ENCODE measurements at regions not wholly inside any gene's neighbourhood (a gene's known extent, or its start where the extent isn't known, plus 50 kb on each side); places are given as distances from the start of the nearest gene placed in this dataset.

DNA sequence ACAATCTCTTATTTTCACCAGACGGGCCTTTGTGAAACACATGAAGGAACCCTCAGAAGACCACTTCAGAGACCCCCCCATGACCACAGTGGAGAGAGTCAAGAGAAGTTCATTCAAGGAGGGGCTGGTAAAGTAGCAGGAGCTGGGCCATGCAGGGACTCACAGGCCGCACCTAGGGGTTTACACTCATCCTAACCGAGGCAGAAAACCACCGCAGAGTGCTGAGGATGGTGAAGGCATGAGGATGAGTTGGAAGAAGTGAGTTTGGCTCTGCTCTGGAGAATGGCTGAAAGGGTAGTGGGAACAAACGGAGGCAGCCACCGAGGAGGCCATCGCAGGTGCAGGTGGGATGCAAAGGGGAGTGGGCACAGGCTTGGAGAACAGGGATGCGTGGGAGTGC is 1046.9 kb downstream of the UQCRFS1 start:
- TF ChIP-seq, protein P1, sequence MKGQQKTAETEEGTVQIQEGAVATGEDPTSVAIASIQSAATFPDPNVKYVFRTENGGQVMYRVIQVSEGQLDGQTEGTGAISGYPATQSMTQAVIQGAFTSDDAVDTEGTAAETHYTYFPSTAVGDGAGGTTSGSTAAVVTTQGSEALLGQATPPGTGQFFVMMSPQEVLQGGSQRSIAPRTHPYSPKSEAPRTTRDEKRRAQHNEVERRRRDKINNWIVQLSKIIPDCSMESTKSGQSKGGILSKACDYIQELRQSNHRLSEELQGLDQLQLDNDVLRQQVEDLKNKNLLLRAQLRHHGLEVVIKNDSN (IDR thresholded peaks at IDR 0.05), result no peak
- TF ChIP-seq, protein P2, sequence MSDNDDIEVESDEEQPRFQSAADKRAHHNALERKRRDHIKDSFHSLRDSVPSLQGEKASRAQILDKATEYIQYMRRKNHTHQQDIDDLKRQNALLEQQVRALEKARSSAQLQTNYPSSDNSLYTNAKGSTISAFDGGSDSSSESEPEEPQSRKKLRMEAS (IDR thresholded peaks at IDR 0.05), result no peak

DNA sequence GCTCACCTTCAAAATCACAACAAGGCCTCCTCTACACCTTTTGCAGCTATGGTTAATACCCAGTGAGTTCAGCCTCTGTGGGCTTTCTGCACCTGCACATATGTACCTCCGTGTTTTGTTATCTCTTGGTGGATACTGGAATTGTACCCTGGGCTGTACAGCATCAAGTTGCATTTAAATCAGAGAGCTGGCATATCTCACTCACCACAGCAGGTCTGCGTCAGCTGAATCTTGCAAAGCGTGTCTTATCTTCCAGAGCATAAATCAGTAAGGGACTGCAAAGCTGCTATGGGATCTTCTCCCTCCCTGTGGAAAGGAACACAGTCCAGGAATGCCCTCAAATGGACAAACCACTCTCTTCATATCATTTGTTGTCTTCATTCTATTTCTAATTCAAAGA is 1048.7 kb downstream of the UQCRFS1 start:
- TF ChIP-seq, protein P3, sequence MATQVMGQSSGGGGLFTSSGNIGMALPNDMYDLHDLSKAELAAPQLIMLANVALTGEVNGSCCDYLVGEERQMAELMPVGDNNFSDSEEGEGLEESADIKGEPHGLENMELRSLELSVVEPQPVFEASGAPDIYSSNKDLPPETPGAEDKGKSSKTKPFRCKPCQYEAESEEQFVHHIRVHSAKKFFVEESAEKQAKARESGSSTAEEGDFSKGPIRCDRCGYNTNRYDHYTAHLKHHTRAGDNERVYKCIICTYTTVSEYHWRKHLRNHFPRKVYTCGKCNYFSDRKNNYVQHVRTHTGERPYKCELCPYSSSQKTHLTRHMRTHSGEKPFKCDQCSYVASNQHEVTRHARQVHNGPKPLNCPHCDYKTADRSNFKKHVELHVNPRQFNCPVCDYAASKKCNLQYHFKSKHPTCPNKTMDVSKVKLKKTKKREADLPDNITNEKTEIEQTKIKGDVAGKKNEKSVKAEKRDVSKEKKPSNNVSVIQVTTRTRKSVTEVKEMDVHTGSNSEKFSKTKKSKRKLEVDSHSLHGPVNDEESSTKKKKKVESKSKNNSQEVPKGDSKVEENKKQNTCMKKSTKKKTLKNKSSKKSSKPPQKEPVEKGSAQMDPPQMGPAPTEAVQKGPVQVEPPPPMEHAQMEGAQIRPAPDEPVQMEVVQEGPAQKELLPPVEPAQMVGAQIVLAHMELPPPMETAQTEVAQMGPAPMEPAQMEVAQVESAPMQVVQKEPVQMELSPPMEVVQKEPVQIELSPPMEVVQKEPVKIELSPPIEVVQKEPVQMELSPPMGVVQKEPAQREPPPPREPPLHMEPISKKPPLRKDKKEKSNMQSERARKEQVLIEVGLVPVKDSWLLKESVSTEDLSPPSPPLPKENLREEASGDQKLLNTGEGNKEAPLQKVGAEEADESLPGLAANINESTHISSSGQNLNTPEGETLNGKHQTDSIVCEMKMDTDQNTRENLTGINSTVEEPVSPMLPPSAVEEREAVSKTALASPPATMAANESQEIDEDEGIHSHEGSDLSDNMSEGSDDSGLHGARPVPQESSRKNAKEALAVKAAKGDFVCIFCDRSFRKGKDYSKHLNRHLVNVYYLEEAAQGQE (IDR thresholded peaks at IDR 0.05; ENCODE audit: low read depth), result no peak
- TF ChIP-seq EP300 (IDR thresholded peaks at IDR 0.05; ENCODE audit: borderline replicate concordance) (no peak), TCF12 (IDR thresholded peaks at IDR 0.05; ENCODE audit: low read depth) (no peak)

DNA sequence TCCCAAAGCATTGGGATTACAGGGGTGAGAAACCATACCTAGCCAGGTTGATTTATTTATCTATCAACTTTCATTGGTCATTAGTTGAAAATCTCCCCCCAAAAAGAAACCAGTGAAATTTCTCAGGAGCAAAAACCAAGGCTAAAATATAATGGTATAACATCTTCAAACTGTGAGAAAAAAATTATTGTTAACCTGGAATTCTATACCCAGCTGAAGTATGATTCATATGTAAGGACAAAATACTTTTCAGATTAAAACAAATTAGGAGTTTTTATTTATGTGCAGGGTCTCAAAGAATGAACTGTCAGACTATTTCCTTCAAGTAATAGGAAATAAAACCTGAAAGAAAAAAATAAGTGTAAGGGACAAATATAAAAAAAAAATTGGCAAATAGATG is 1053.9 kb downstream of the UQCRFS1 start:
- TF ChIP-seq TAF1 (IDR thresholded peaks at IDR 0.05; ENCODE audit: low read depth), result no peak
- TF ChIP-seq RAD21 (IDR thresholded peaks at IDR 0.05; ENCODE audit: low read depth), result no peak
- TF ChIP-seq TCF12 (IDR thresholded peaks at IDR 0.05; ENCODE audit: low read depth), result no peak
- TF ChIP-seq CREB1 (IDR thresholded peaks at IDR 0.05; ENCODE audit: low read depth), result no peak
- no peak for TF ChIP-seq ZBTB7A (IDR thresholded peaks at IDR 0.05; ENCODE audit: low read depth)
- TF ChIP-seq, protein P1 (IDR thresholded peaks at IDR 0.05), result no peak
- TF ChIP-seq CEBPB (IDR thresholded peaks at IDR 0.05), result no peak
- no peak for TF ChIP-seq EGR1 (IDR thresholded peaks at IDR 0.05)
- TF ChIP-seq FOXM1 (IDR thresholded peaks at IDR 0.05; ENCODE audit: borderline replicate concordance, low read depth), result no peak
- TF ChIP-seq EP300 (IDR thresholded peaks at IDR 0.05; ENCODE audit: borderline replicate concordance), result no peak
- TF ChIP-seq, protein P3 (IDR thresholded peaks at IDR 0.05; ENCODE audit: low read depth), result no peak
- TF ChIP-seq, protein P2 (IDR thresholded peaks at IDR 0.05), result no peak
- TF ChIP-seq TEAD4 (IDR thresholded peaks at IDR 0.05), result no peak
- no peak for TF ChIP-seq NFIC (IDR thresholded peaks at IDR 0.05)

DNA sequence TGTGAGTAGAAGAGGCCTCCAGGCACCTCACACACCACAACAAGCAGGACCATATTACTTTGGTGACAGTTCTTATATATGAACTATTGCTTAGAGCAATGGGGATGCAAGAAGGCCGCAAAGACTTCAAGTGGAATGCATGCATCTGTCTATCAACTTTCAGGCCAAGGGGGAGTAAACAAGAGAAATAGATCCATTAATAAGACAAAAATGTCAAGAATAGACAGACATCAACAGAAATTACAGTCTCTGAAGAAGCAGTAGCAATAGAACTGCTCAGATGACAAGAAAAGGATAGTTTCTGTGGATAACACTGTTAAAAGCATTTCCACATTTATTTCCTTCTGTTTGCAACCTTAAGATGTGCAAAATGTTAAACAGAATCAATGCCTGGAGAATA is 1057.7 kb downstream of the UQCRFS1 start:
- no peak for TF ChIP-seq NFIC (IDR thresholded peaks at IDR 0.05)
- TF ChIP-seq CREB1 (IDR thresholded peaks at IDR 0.05; ENCODE audit: low read depth), result no peak
- TF ChIP-seq EP300 (IDR thresholded peaks at IDR 0.05; ENCODE audit: borderline replicate concordance), result no peak
- TF ChIP-seq, protein P2 (IDR thresholded peaks at IDR 0.05), result no peak
- no peak for TF ChIP-seq RAD21 (IDR thresholded peaks at IDR 0.05; ENCODE audit: low read depth)
- no peak for TF ChIP-seq CEBPB (IDR thresholded peaks at IDR 0.05)
- TF ChIP-seq, protein P3 (IDR thresholded peaks at IDR 0.05; ENCODE audit: low read depth), result no peak
- TF ChIP-seq EGR1 (IDR thresholded peaks at IDR 0.05), result no peak
- TF ChIP-seq TEAD4 (IDR thresholded peaks at IDR 0.05), result no peak
- no peak for TF ChIP-seq TCF12 (IDR thresholded peaks at IDR 0.05; ENCODE audit: low read depth)
- TF ChIP-seq TAF1 (IDR thresholded peaks at IDR 0.05; ENCODE audit: low read depth), result no peak
- TF ChIP-seq ZBTB7A (IDR thresholded peaks at IDR 0.05; ENCODE audit: low read depth), result no peak
- TF ChIP-seq FOXM1 (IDR thresholded peaks at IDR 0.05; ENCODE audit: borderline replicate concordance, low read depth), result no peak
- TF ChIP-seq YY1 (IDR thresholded peaks at IDR 0.05; ENCODE audit: low read depth), result no peak
- TF ChIP-seq, protein P1 (IDR thresholded peaks at IDR 0.05), result no peak

All from Ishikawa (cell line).